ENCODE measurements at regions not wholly inside any gene's neighbourhood (a gene's known extent, or its start where the extent isn't known, plus 50 kb on each side); places are given as distances from the start of the nearest gene placed in this dataset.

GRCh38 chr6:23637296-23637695 is 488.7 kb upstream of the NRSN1 start:
- TF ChIP-seq, protein P1, sequence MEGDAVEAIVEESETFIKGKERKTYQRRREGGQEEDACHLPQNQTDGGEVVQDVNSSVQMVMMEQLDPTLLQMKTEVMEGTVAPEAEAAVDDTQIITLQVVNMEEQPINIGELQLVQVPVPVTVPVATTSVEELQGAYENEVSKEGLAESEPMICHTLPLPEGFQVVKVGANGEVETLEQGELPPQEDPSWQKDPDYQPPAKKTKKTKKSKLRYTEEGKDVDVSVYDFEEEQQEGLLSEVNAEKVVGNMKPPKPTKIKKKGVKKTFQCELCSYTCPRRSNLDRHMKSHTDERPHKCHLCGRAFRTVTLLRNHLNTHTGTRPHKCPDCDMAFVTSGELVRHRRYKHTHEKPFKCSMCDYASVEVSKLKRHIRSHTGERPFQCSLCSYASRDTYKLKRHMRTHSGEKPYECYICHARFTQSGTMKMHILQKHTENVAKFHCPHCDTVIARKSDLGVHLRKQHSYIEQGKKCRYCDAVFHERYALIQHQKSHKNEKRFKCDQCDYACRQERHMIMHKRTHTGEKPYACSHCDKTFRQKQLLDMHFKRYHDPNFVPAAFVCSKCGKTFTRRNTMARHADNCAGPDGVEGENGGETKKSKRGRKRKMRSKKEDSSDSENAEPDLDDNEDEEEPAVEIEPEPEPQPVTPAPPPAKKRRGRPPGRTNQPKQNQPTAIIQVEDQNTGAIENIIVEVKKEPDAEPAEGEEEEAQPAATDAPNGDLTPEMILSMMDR (IDR thresholded peaks at IDR 0.05; ENCODE audit: insufficient read depth, low read length, poor library complexity, severe bottlenecking): no peak
- Histone ChIP-seq H3K27me3 (ENCODE audit: control insufficient read depth, insufficient read depth, low read length) (no peaks in the 10 kb centered on the region), H3K4me3 (ENCODE audit: low read depth, low read length) (no peak overlapping the region), H3K36me3 (ENCODE audit: control insufficient read depth, insufficient read depth, low read length) (no peaks in the 10 kb centered on the region)
- no peak for DNase-seq (ENCODE audit: low read depth)

DNA sequence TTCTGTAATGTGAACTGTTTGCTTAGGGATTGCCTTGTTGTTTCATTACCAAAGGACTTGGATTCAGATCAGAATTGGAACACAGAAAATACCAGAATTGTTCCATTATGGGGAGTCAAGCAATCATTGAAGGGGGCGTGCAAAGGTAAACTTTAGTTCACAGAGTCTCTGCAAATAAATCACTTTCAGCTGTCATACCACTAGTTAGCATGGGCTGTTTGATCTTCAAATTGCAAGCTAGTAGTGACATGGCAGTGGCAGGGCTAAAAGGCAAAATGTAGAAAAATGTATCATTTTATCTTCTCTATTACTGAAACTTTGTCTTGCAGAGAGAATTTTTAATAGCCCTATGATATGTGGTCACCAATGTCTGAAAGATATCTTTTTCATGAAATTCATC is 483.2 kb upstream of the NRSN1 start:
- DNase-seq (ENCODE audit: low read depth): no peak
- Histone ChIP-seq H3K27me3 (ENCODE audit: control insufficient read depth, insufficient read depth, low read length) (no peaks in the 10 kb centered on the region), H3K36me3 (ENCODE audit: control insufficient read depth, insufficient read depth, low read length) (no peaks in the 10 kb centered on the region), H3K4me3 (ENCODE audit: low read depth, low read length) (no peak overlapping the region)
- TF ChIP-seq, protein P1 (IDR thresholded peaks at IDR 0.05; ENCODE audit: insufficient read depth, low read length, poor library complexity, severe bottlenecking): no peak

DNA sequence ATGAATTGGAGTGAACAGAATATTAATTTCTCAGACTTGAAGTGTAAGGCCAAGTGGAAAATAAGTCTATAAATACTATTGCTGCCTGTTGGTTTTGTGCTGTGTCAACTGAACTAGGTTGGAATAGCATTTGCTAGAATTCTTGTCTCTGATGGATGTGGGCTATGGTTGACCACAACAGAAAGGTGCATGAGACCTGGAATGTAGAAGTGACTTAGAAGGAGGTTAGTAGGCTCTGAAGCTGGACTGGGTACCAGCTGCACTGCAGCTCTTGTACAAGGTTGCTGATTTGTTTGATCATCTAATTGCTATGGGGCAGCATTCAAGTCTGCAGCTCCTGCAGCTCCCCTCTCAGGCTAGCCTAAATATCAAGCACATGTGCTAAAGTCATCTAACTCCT is 479.0 kb upstream of the NRSN1 start:
- H3K27me3 ChIP-seq (ENCODE audit: control insufficient read depth, insufficient read depth, low read length): no peaks in the 10 kb centered on the region
- H3K4me3 ChIP-seq (ENCODE audit: low read depth, low read length): no peak overlapping the region
- TF ChIP-seq, protein P1 (IDR thresholded peaks at IDR 0.05; ENCODE audit: insufficient read depth, low read length, poor library complexity, severe bottlenecking): no peak
- no peaks in the 10 kb centered on the region for H3K36me3 ChIP-seq (ENCODE audit: control insufficient read depth, insufficient read depth, low read length)
- DNase-seq (ENCODE audit: low read depth): no peak

DNA sequence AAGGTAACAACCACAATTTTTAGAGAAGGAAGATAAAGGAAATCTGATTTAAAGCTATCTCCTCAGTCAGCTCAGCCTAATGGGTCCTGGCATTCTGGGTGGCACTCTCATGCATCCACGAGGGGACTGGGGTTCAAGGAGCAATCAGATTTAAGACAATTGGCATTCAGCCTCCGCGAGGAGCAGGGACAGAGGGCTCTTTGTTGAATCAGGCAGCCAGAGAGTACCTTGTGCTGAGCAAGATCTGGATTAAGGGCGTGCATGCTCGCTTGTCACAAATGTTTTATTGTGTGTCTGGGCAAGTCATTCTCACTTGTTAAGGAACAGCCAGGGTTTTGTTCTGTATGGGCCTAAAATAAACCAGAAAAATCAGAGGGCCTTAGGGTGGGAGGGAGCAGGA is 475.3 kb upstream of the NRSN1 start:
- Histone ChIP-seq H3K36me3 (ENCODE audit: control insufficient read depth, insufficient read depth, low read length) (no peaks in the 10 kb centered on the region), H3K4me3 (ENCODE audit: low read depth, low read length) (no peak overlapping the region), H3K27me3 (ENCODE audit: control insufficient read depth, insufficient read depth, low read length) (no peaks in the 10 kb centered on the region)
- TF ChIP-seq, protein P1 (IDR thresholded peaks at IDR 0.05; ENCODE audit: insufficient read depth, low read length, poor library complexity, severe bottlenecking): no peak
- no peak for DNase-seq (ENCODE audit: low read depth)

DNA sequence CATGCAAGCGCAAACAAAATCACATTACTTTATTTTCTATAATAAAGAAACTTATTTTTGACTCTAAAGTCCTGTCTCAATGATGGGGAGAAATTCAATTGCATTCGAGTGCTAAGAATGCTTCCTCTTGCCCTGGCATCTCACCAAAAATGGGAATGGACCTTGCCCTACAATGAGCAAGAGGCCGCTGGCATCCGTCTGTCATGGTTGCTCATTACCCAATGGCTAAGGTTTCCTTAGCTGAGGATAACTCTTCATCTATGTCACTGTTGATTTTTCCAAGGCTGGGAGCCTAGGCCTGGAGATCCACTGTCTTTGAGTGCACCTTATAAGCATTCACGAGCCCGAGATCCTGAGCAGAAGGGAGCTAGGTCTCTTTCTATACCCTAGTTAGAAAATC is 471.3 kb upstream of the NRSN1 start:
- no peaks in the 10 kb centered on the region for H3K36me3 ChIP-seq (ENCODE audit: control insufficient read depth, insufficient read depth, low read length)
- TF ChIP-seq, protein P1 (IDR thresholded peaks at IDR 0.05; ENCODE audit: insufficient read depth, low read length, poor library complexity, severe bottlenecking): no peak
- DNase-seq (ENCODE audit: low read depth): no peak
- no peak overlapping the region for H3K4me3 ChIP-seq (ENCODE audit: low read depth, low read length)
- no peaks in the 10 kb centered on the region for H3K27me3 ChIP-seq (ENCODE audit: control insufficient read depth, insufficient read depth, low read length)

GRCh38 chr6:23655525-23655924 is 470.5 kb upstream of the NRSN1 start:
- no peaks in the 10 kb centered on the region for H3K36me3 ChIP-seq (ENCODE audit: control insufficient read depth, insufficient read depth, low read length)
- TF ChIP-seq, protein P1 (IDR thresholded peaks at IDR 0.05; ENCODE audit: insufficient read depth, low read length, poor library complexity, severe bottlenecking): no peak
- DNase-seq (ENCODE audit: low read depth): no peak
- no peak overlapping the region for H3K4me3 ChIP-seq (ENCODE audit: low read depth, low read length)
- H3K27me3 ChIP-seq (ENCODE audit: control insufficient read depth, insufficient read depth, low read length): no peaks in the 10 kb centered on the region

Data from kidney epithelial cell (primary cell).